Amniotic stem cell (primary cell): ENCODE measurements at regions not wholly inside any gene's neighbourhood (a gene's known extent, or its start where the extent isn't known, plus 50 kb on each side); places are given as distances from the start of the nearest gene placed in this dataset.

Experiments used
- DNase-seq: peaks from one replicate; lab custom pipeline; 2025; lab: John Stamatoyannopoulos, UW

DNA sequence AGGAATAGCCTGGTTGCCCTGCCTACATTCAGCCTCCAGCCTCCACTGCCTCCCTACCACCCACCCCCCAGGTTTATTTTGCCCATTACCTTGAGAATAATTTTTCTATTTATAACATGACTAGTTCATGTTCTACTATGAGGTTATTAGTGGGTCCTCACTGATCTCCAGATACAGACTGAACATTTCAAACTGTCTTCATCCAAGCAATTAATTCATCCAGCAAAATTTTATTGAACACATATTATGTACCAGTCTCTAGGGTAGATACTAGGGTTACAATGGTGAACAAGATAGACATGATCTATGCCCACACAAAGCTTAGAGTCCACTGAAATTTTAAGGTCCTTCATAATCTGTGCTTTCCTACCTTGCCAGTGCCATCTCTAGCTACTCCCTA lies 51.6 kb upstream of the FHIP2A start:
- DNase-seq = no peak

- no peak for DNase-seq
These were observed 50.4 kb upstream of the FHIP2A start for GRCh38 chr10:114771157-114771556.

GRCh38 chr10:114771749-114772148 lies 49.8 kb upstream of the FHIP2A start:
- DNase-seq = no peak
